ENCODE measurements at regions not wholly inside any gene's neighbourhood (a gene's known extent, or its start where the extent isn't known, plus 50 kb on each side); places are given as distances from the start of the nearest gene placed in this dataset.
A peak's percentile ranks its signal among the peaks of the same experiment; 100 is the strongest.

- 79% methylated on average over 4 of the region's 4 CpGs for whole genome bisulfite sequencing (ENCODE audit: low lambda C conversion rate, missing lambda C conversion rate)
- Histone ChIP-seq H3K4me3 (no peak overlapping the region), H4K20me1 (ENCODE audit: insufficient read depth, poor library complexity, severe bottlenecking) (no peaks in the 10 kb centered on the region), H2AFZ (no peak overlapping the region), H3K9me3 (ENCODE audit: low read depth) (no peaks in the 10 kb centered on the region), H3K79me2 (no peaks in the 10 kb centered on the region), H3K4me2 (no peak overlapping the region), H3K27me3 (no peaks in the 10 kb centered on the region), H3K27ac (no peak overlapping the region), H3K4me1 (ENCODE audit: insufficient read depth) (no peaks in the 10 kb centered on the region), H3K36me3 (replicated peaks; ENCODE audit: insufficient read depth, low read depth) (no peaks in the 10 kb centered on the region), H3K9me2 (replicated peaks; ENCODE audit: insufficient read depth) (no peaks in the 10 kb centered on the region)
- no peak for DNase-seq (ENCODE audit: low spot score)
- TF ChIP-seq EZH2 (IDR thresholded peaks at IDR 0.05; ENCODE audit: borderline replicate concordance) (no peak), EZH2phosphoT487 (IDR thresholded peaks at IDR 0.05; ENCODE audit: low read depth, severe bottlenecking, unreplicated experiment) (no peak)
- TF ChIP-seq, protein P1, sequence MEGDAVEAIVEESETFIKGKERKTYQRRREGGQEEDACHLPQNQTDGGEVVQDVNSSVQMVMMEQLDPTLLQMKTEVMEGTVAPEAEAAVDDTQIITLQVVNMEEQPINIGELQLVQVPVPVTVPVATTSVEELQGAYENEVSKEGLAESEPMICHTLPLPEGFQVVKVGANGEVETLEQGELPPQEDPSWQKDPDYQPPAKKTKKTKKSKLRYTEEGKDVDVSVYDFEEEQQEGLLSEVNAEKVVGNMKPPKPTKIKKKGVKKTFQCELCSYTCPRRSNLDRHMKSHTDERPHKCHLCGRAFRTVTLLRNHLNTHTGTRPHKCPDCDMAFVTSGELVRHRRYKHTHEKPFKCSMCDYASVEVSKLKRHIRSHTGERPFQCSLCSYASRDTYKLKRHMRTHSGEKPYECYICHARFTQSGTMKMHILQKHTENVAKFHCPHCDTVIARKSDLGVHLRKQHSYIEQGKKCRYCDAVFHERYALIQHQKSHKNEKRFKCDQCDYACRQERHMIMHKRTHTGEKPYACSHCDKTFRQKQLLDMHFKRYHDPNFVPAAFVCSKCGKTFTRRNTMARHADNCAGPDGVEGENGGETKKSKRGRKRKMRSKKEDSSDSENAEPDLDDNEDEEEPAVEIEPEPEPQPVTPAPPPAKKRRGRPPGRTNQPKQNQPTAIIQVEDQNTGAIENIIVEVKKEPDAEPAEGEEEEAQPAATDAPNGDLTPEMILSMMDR (IDR thresholded peaks at IDR 0.05; ENCODE audit: poor library complexity): no peak
Observed at GRCh38 chr14:86942936-86943335, 1050.0 kb downstream of the GALC start.

DNA sequence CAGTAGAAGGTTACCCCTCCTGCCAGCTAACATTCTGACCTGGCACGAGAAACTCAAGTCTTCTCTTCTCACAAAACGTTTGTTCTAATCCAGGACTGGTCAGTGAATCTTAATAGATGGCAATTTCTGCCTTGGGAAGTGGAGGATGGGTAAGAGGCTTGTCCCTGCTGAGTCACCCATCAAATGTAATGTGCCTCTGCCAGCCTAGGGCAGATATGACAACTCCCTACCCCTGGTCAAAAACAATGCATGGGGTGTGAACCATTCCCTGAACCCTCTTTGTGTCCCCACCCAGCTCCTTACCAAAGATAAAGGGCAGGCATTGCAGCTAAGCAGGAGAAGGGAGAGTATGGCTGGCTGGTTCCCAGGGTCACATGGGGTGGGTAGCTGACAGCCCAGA lies 1052.9 kb downstream of the GALC start:
- WGBS (ENCODE audit: low lambda C conversion rate, missing lambda C conversion rate): 81% methylated on average over 2 of the region's 2 CpGs
- no peaks in the 10 kb centered on the region for H3K4me1 ChIP-seq (ENCODE audit: insufficient read depth)
- no peaks in the 10 kb centered on the region for H3K36me3 ChIP-seq (replicated peaks; ENCODE audit: insufficient read depth, low read depth)
- TF ChIP-seq, protein P1 (IDR thresholded peaks at IDR 0.05; ENCODE audit: poor library complexity): no peak
- TF ChIP-seq EZH2 (IDR thresholded peaks at IDR 0.05; ENCODE audit: borderline replicate concordance) (no peak), EZH2phosphoT487 (IDR thresholded peaks at IDR 0.05; ENCODE audit: low read depth, severe bottlenecking, unreplicated experiment) (no peak)
- no peaks in the 10 kb centered on the region for H3K9me3 ChIP-seq (ENCODE audit: low read depth)
- no peaks in the 10 kb centered on the region for H3K27me3 ChIP-seq
- H2AFZ ChIP-seq: no peak overlapping the region
- no peak overlapping the region for H3K27ac ChIP-seq
- no peak for DNase-seq (ENCODE audit: low spot score)
- no peak overlapping the region for H3K4me2 ChIP-seq
- H3K4me3 ChIP-seq: no peak overlapping the region
- no peaks in the 10 kb centered on the region for H3K79me2 ChIP-seq
- H3K9me2 ChIP-seq (replicated peaks; ENCODE audit: insufficient read depth): no peaks in the 10 kb centered on the region
- no peaks in the 10 kb centered on the region for H4K20me1 ChIP-seq (ENCODE audit: insufficient read depth, poor library complexity, severe bottlenecking)

GRCh38 chr14:86938320-86938719 lies 1054.7 kb downstream of the GALC start:
- Histone ChIP-seq H3K79me2 (no peaks in the 10 kb centered on the region), H3K4me1 (ENCODE audit: insufficient read depth) (no peaks in the 10 kb centered on the region), H4K20me1 (ENCODE audit: insufficient read depth, poor library complexity, severe bottlenecking) (no peaks in the 10 kb centered on the region), H3K4me2 (no peak overlapping the region), H2AFZ (no peak overlapping the region), H3K36me3 (replicated peaks; ENCODE audit: insufficient read depth, low read depth) (no peaks in the 10 kb centered on the region), H3K27ac (no peak overlapping the region), H3K4me3 (no peak overlapping the region), H3K9me3 (ENCODE audit: low read depth) (no peaks in the 10 kb centered on the region), H3K27me3 (no peaks in the 10 kb centered on the region), H3K9me2 (replicated peaks; ENCODE audit: insufficient read depth) (no peaks in the 10 kb centered on the region)
- WGBS (ENCODE audit: low lambda C conversion rate, missing lambda C conversion rate): 58% methylated on average over 8 of the region's 8 CpGs
- TF ChIP-seq, protein P1 (IDR thresholded peaks at IDR 0.05; ENCODE audit: poor library complexity): no peak
- no peak for TF ChIP-seq EZH2phosphoT487 (IDR thresholded peaks at IDR 0.05; ENCODE audit: low read depth, severe bottlenecking, unreplicated experiment)
- DNase-seq (ENCODE audit: low spot score): peak; percentile 34

GRCh38 chr14:86936556-86936955 lies 1056.4 kb downstream of the GALC start:
- H4K20me1 ChIP-seq (ENCODE audit: insufficient read depth, poor library complexity, severe bottlenecking): no peaks in the 10 kb centered on the region
- WGBS (ENCODE audit: low lambda C conversion rate, missing lambda C conversion rate): 90% methylated on average over 2 of the region's 2 CpGs
- no peak overlapping the region for H3K27ac ChIP-seq
- H3K36me3 ChIP-seq (replicated peaks; ENCODE audit: insufficient read depth, low read depth): no peaks in the 10 kb centered on the region
- no peak overlapping the region for H3K4me2 ChIP-seq
- DNase-seq (ENCODE audit: low spot score): no peak
- no peaks in the 10 kb centered on the region for H3K4me1 ChIP-seq (ENCODE audit: insufficient read depth)
- H2AFZ ChIP-seq: no peak overlapping the region
- no peak overlapping the region for H3K4me3 ChIP-seq
- H3K9me2 ChIP-seq (replicated peaks; ENCODE audit: insufficient read depth): no peaks in the 10 kb centered on the region
- no peaks in the 10 kb centered on the region for H3K79me2 ChIP-seq
- no peaks in the 10 kb centered on the region for H3K27me3 ChIP-seq
- no peaks in the 10 kb centered on the region for H3K9me3 ChIP-seq (ENCODE audit: low read depth)
- TF ChIP-seq EZH2phosphoT487 (IDR thresholded peaks at IDR 0.05; ENCODE audit: low read depth, severe bottlenecking, unreplicated experiment): no peak
- TF ChIP-seq, protein P1 (IDR thresholded peaks at IDR 0.05; ENCODE audit: poor library complexity): no peak
- no peak for TF ChIP-seq EZH2 (IDR thresholded peaks at IDR 0.05; ENCODE audit: borderline replicate concordance)

Data from hepatocyte (in vitro differentiated cells).